ENCODE measurements at regions not wholly inside any gene's neighbourhood (a gene's known extent, or its start where the extent isn't known, plus 50 kb on each side); places are given as distances from the start of the nearest gene placed in this dataset.

DNA sequence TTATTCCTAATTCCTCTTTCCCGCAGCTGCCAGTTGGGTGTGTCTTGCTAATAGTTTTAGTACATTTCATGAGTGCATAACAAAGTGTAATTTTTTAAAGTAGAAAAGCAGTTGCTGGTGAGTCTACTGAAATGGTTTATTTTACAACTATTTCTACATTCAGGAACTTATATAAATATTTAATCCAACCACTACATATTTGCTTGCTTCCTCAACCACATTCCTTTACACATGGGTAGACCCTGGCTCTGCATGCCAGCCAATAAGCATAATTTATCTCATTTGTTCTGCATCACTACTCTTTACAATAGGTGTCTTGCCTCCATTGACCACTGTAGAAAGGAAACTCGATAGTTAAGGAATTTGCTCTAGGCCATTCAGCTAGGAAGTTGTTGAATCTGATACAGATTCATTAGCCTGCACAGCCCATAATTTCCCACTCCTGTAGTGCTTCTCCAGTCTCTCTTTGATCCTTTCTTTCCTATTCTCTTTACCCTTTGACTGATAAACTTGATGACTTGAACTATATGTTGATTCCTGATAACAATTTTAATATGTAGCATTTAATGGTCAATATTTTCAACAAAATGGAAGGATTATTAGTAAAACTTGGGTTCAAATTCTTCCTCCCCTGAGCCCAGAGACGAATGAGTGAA lies 342.5 kb upstream of the ACTBL2 start:
- DNase-seq, result no peak
- Histone ChIP-seq H3K4me3 (ENCODE audit: low read depth, low read length) (no peak overlapping the region), H3K4me1 (no peaks in the 10 kb centered on the region), H3K9me3 (peaks cover 3% of the 10 kb centered on the region; the same call in 1 of the 2 replicates), H3K36me3 (ENCODE audit: control insufficient read depth, insufficient read depth, low read length) (no peaks in the 10 kb centered on the region), H3K27me3 (replicated peaks; ENCODE audit: control insufficient read depth, insufficient read depth, low read length) (no peaks in the 10 kb centered on the region)
- no peaks in the 10 kb centered on the region for H3K27me3 Mint-ChIP-seq (ENCODE audit: insufficient read depth, unreplicated experiment)
- H3K4me3 Mint-ChIP-seq (ENCODE audit: unreplicated experiment), result no peak overlapping the region
- H3K4me1 Mint-ChIP-seq (ENCODE audit: low read depth, unreplicated experiment), result no peaks in the 10 kb centered on the region
- TF ChIP-seq, protein P1, sequence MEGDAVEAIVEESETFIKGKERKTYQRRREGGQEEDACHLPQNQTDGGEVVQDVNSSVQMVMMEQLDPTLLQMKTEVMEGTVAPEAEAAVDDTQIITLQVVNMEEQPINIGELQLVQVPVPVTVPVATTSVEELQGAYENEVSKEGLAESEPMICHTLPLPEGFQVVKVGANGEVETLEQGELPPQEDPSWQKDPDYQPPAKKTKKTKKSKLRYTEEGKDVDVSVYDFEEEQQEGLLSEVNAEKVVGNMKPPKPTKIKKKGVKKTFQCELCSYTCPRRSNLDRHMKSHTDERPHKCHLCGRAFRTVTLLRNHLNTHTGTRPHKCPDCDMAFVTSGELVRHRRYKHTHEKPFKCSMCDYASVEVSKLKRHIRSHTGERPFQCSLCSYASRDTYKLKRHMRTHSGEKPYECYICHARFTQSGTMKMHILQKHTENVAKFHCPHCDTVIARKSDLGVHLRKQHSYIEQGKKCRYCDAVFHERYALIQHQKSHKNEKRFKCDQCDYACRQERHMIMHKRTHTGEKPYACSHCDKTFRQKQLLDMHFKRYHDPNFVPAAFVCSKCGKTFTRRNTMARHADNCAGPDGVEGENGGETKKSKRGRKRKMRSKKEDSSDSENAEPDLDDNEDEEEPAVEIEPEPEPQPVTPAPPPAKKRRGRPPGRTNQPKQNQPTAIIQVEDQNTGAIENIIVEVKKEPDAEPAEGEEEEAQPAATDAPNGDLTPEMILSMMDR (IDR thresholded peaks at IDR 0.05; ENCODE audit: insufficient read depth in 1 of 2, low read depth in 1 of 2, low read length in 1 of 2, severe bottlenecking in 1 of 2, unreplicated experiment in 1 of 2), result no peak
- no peaks in the 10 kb centered on the region for H3K36me3 Mint-ChIP-seq (ENCODE audit: insufficient read depth, unreplicated experiment)
- POLR2A ChIA-PET, result no interaction called here
- no TSS peak for BruUV-seq (replicated peaks)
- H3K27ac Mint-ChIP-seq (ENCODE audit: unreplicated experiment), result no peak overlapping the region
- intact Hi-C loops (cut with micrococcal nuclease; ENCODE audit: unreplicated experiment), result no loop called here
- CTCF ChIA-PET, result no interaction called here
- no peaks in the 10 kb centered on the region for H3K9me3 Mint-ChIP-seq (ENCODE audit: unreplicated experiment)

DNA sequence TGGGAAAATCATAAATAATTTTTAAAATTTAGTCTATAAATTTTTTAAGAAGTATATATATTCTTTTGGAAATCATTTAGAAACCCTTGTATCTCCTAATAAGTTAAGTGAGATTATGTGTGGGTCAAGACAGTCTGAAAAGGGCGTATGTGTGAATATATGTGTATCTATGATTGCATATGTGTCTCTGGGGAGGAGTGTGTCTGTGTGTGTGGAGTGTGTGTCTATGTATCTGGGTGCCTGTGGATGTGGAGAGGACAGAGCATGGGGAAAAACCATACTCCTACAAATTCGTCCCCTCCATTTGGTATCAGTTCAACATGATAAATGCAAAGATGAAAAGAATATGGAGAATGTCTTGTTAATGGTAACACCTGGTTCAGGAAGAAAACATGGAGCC lies 342.0 kb upstream of the ACTBL2 start:
- peaks cover 3% of the 10 kb centered on the region; the same call in 1 of the 2 replicates for H3K9me3 ChIP-seq
- no peak overlapping the region for H3K4me3 ChIP-seq (ENCODE audit: low read depth, low read length)
- no TSS peak for BruUV-seq (replicated peaks)
- Mint-ChIP-seq H3K27ac (ENCODE audit: unreplicated experiment) (no peak overlapping the region), H3K4me3 (ENCODE audit: unreplicated experiment) (no peak overlapping the region), H3K4me1 (ENCODE audit: low read depth, unreplicated experiment) (no peaks in the 10 kb centered on the region), H3K9me3 (ENCODE audit: unreplicated experiment) (no peaks in the 10 kb centered on the region), H3K36me3 (ENCODE audit: insufficient read depth, unreplicated experiment) (no peaks in the 10 kb centered on the region), H3K27me3 (ENCODE audit: insufficient read depth, unreplicated experiment) (no peaks in the 10 kb centered on the region)
- H3K27me3 ChIP-seq (replicated peaks; ENCODE audit: control insufficient read depth, insufficient read depth, low read length), result no peaks in the 10 kb centered on the region
- no peaks in the 10 kb centered on the region for H3K4me1 ChIP-seq
- CTCF ChIA-PET, result no interaction called here
- no peaks in the 10 kb centered on the region for H3K36me3 ChIP-seq (ENCODE audit: control insufficient read depth, insufficient read depth, low read length)
- DNase-seq, result no peak
- POLR2A ChIA-PET, result no interaction called here
- intact Hi-C loops (cut with micrococcal nuclease; ENCODE audit: unreplicated experiment), result no loop called here
- TF ChIP-seq, protein P1 (IDR thresholded peaks at IDR 0.05; ENCODE audit: insufficient read depth in 1 of 2, low read depth in 1 of 2, low read length in 1 of 2, severe bottlenecking in 1 of 2, unreplicated experiment in 1 of 2), result no peak

DNA sequence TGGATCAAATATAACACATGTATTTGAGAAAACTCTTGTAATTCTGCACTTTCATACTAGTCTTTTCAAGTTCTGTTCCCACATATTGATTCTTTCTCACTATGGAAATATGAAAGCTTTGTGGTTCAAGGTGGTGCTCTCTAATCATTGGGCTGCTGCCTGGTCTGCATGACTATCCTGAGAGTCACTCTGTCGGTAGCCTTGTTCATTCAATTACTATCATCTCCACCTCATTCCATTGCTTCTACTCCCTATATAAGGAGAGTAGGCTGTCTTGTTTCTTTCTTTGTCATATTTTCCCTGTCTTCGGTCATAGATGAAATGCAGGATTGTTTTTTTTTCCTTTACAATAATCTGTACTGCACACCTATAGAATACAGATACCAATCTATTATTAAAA lies 341.4 kb upstream of the ACTBL2 start:
- no peaks in the 10 kb centered on the region for H3K36me3 Mint-ChIP-seq (ENCODE audit: insufficient read depth, unreplicated experiment)
- H3K9me3 Mint-ChIP-seq (ENCODE audit: unreplicated experiment), result no peaks in the 10 kb centered on the region
- H3K36me3 ChIP-seq (ENCODE audit: control insufficient read depth, insufficient read depth, low read length), result no peaks in the 10 kb centered on the region
- H3K27me3 ChIP-seq (replicated peaks; ENCODE audit: control insufficient read depth, insufficient read depth, low read length), result no peaks in the 10 kb centered on the region
- H3K4me3 ChIP-seq (ENCODE audit: low read depth, low read length), result no peak overlapping the region
- no peaks in the 10 kb centered on the region for H3K4me1 Mint-ChIP-seq (ENCODE audit: low read depth, unreplicated experiment)
- peaks cover 3% of the 10 kb centered on the region; the same call in 1 of the 2 replicates for H3K9me3 ChIP-seq
- intact Hi-C loops (cut with micrococcal nuclease; ENCODE audit: unreplicated experiment), result no loop called here
- ChIA-PET CTCF (no interaction called here), POLR2A (no interaction called here)
- TF ChIP-seq, protein P1 (IDR thresholded peaks at IDR 0.05; ENCODE audit: insufficient read depth in 1 of 2, low read depth in 1 of 2, low read length in 1 of 2, severe bottlenecking in 1 of 2, unreplicated experiment in 1 of 2), result no peak
- no peak overlapping the region for H3K4me3 Mint-ChIP-seq (ENCODE audit: unreplicated experiment)
- no peaks in the 10 kb centered on the region for H3K4me1 ChIP-seq
- H3K27me3 Mint-ChIP-seq (ENCODE audit: insufficient read depth, unreplicated experiment), result peaks cover under 1% of the 10 kb centered on the region
- BruUV-seq (replicated peaks), result no TSS peak
- no peak for DNase-seq
- no peak overlapping the region for H3K27ac Mint-ChIP-seq (ENCODE audit: unreplicated experiment)
